8988T (cell line): ENCODE measurements at regions not wholly inside any gene's neighbourhood (a gene's known extent, or its start where the extent isn't known, plus 50 kb on each side); places are given as distances from the start of the nearest gene placed in this dataset.
"Not testable (repeated sequence)": the region's sequence is repeated elsewhere in the genome, so short reads cannot be mapped to it uniquely, and the experiment has no call there.

Experiments used
- DNase-seq: peaks from one replicate; pipeline ENCODE4 v3.0.0; 2011

- no peak for DNase-seq
These were observed 689.0 kb downstream of the TDRD15 start for GRCh38 chr2:21812766-21813165.

DNA sequence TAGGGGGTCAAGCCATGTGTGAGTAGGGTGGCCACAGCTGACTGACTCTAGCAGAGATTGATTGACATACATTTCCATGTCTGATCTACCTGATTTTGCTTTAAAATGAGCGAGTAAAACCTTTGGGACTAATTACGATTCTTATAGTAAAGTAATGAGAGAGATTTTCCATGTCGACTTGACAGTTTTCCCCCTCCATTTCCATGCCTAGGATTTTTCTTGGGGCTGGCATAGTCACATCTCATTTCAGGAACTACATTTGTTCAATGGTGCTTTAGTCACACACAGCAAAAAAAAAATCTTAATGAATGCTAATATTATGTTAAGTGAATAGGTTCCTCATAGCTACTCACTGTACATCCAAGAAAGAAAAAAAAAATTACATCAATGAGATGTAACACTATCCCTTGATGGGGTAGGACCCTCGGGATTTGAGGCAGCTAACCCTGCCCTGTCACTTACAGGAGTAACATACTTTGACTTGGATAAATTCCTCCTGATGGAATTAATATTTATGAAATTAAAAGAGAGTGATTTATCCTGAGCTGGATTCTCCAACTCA is 690.9 kb downstream of the TDRD15 start:
- DNase-seq, result no peak

DNA sequence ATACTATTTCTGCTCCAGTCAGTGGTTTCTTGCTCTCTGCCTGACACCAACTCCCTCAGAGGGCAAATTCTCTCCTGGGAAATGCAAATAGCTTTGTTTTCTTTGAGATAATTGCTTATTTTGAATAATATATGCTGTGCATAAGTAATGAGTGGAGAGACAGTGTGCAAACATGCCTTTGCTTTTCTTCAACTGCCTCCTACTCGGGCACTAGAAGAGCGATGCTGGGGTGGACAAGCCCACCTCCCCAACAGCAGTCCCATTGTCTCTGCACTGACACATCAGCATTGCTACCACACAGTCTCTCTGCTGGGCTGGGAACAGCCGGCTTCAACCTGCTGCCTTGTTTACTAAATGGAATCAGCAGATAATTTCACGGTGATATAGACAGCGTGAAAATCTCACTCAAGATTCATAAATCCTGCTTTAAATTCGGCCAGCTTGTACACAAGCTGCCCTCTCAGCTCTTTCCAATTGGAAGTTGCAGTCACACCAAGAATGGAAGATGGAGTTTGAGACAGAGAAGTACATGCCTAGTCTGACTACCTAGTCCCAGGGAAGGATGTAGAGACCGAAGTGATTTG is 694.5 kb downstream of the TDRD15 start:
- DNase-seq, result no peak

DNA sequence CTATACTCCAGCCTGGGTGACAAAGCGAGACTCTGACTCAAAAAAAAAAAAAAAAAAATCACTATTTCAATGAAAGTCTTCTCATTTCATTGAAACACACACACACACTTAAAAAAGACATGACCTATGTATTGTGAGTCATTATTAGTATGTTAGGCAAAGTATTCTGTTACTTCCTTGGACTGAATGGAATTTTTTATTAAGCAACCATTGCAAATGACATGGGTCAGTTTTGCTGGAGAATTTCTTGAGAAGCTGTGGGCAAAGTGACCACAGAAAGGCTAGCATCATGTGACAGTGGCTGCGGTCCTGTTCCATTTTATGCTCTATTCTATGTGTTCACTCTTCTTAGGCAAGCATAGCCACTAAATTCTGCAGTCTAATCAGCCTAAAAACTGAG is 695.7 kb downstream of the TDRD15 start:
- DNase-seq, result no peak

DNA sequence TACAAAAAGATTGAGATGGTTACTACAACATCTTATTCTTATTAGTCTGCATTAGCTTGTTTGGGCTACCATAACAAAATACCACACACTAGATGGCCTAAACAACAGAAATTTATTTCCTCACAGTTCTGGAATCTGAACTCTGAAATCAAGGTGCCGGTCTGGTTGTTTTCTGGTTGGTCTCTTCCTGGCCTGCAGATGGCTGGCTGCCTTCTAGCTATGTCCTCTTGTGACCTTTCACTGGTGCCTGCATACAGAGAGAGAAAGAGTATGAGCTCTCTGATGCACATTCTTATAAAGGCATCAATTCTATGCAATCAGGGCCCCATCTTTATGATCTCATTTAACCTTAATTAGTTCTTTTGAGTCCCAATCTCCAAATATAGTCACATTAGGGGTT is 696.5 kb downstream of the TDRD15 start:
- no peak for DNase-seq

GRCh38 chr2:21821672-21822227 is 698.0 kb downstream of the TDRD15 start:
- DNase-seq, result no peak

- no peak for DNase-seq
These were observed 698.7 kb downstream of the TDRD15 start for GRCh38 chr2:21822505-21822904.

DNA sequence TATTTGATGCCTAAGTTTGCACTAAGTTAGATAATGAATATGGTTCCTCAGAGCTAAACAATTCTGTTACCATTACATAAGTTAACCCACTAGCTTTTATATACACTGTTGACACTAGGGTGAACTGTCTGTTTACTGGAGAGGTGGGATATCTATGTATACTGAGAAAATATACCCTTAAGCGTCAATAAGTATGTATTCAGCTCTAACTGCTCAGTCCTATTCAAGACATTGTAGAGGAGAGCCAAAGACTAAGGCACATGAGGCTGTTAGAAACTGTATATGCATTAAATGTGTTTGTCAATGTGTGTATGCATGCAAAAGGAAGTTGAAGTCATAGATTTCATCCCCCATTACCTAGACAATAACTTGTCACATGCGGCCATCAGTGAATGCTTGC is 710.0 kb downstream of the TDRD15 start:
- DNase-seq, result no peak

DNA sequence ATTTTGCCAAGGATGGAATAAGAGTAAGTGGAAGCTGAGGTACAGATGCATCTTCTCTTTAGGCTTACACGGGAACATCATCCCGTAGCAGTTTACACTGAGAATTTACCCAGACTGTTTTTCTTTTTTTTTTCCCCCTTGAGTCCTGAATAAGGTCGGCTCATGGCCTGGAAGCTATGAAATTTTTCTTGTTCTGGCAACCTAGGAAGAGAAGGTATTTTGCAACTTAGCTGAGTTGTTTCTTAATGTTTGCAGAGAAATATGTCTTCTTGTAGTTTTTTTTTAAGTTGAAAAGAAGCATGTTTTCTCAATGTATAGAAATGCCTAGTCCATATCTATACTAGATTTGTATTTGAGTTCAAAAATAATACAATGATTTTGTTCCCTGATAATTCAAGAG is 712.5 kb downstream of the TDRD15 start:
- DNase-seq, result no peak

GRCh38 chr2:21836719-21837118 is 713.0 kb downstream of the TDRD15 start:
- no peak for DNase-seq

DNA sequence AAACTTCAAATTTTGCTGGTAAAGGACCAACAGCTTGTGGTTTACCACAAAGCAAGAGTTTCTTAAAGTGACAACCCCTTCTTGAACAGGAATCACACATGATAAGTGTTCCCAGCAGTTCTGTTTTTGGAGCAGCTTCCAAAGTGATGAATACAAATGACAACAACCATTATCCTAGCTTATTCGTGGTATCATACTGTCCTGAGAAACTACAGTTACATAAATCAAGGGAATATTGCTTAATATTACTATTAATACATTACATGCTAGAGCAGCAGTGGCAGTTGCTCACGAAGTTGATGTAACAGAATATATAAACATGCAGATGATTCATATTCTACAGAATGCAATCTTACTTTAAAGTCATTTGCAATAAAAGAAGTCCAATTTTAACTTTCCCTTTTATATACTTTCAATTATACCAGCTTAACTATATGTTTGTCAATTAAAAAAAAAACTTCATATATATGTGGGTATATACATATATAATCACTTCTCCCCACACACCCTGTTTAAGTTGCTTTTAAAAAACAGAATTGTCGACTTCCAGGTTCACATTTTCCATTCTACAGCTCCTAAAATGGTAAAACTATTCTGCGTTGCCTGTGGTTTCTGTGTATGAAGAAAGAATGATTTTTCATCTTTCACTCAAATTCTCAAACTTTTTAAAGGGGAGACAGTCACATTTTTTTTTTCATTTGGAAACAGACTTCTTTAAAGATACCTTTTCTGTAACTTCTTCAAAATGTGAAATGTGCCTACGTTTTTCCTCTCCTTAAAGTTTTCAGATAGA is 713.6 kb downstream of the TDRD15 start:
- no peak for DNase-seq

- DNase-seq, result no peak
These were observed 717.6 kb downstream of the TDRD15 start for GRCh38 chr2:21841341-21841740.

DNA sequence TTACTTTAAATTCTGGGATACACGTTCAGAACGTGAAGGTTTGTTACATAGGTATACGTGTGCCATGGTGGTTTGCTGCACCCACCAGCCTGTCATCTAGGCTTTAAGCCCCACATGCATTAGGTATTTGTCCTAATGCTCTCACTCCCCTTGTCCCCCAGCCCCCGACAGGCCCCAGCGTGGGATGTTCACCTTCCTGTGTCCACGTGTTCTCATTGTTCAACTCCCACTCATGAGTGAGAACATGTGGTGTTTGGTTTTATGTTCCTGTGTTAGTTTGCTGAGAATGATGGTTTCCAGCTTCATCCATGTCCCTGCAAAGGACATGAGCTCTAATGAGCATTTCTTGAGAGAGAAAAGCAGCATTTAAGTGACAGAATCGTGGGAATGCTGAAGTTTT is 726.6 kb downstream of the TDRD15 start:
- not testable (repeated sequence) for DNase-seq

GRCh38 chr2:21854938-21855337 is 731.2 kb downstream of the TDRD15 start:
- DNase-seq, result no peak

DNA sequence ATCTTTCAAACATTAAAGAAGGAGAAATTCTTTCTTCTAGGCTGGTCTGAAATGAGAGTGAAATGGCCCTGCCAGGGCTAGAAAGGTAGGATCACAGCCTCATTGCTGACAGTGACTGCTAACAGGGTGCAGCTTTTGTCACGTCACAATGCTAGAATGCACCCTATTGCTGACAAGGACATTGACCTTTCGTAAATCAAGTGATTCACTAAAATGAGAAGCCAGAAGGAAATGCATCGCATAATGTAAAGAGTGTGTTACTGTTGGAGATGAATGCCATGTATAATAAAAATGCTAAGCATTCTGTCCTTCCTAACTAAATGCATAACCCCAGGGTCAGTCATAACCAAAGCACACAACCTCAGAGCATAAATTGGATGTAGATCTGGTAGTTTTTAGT is 732.9 kb downstream of the TDRD15 start:
- no peak for DNase-seq

GRCh38 chr2:21860907-21861306 is 737.1 kb downstream of the TDRD15 start:
- no peak for DNase-seq

DNA sequence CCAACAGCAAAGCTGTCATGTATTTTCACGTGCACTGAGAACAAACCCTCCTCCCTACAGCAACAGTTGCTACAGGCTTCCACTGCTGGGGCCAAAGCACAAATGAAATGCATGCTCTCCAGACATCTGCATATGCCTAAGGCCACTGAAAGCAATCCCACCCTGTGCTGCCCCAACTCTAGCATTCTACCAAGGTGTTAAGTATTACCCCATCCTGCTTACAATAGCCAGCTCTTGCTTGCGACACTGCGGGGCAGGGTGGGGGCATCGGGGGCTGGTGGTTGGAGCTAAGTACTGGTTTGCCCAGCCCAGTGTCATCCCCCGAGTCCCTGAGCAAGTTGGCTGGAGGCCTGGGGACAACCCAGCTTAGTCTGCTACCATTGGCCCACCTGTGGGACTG is 742.5 kb downstream of the TDRD15 start:
- DNase-seq, result no peak

GRCh38 chr2:21887881-21888280 is 764.1 kb downstream of the TDRD15 start:
- no peak for DNase-seq

GRCh38 chr2:21890041-21890440 is 766.3 kb downstream of the TDRD15 start:
- no peak for DNase-seq

- no peak for DNase-seq
These were observed 766.9 kb downstream of the TDRD15 start for GRCh38 chr2:21890716-21891115.

DNA sequence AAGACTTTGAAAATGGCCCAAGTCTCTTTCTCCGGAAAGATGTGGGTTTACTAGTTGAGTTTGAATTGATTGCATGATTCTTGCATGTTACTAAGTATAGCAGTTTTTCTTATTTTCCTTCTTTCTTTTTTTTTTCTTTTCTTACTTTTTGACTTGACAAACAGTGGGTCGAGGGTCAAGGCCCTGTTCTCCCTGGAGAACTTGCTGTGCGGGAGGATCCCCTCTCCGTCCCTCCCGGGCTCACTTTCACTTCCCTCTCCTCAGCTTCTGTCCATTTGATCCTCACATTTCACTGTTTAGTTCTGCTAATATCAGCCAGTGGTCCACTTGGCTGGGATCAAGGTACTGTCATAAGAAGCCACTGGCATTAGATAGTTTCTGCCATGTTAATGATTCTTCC is 767.4 kb downstream of the TDRD15 start:
- DNase-seq, result no peak

- DNase-seq, result no peak
These were observed 768.4 kb downstream of the TDRD15 start for GRCh38 chr2:21892140-21892539.

DNA sequence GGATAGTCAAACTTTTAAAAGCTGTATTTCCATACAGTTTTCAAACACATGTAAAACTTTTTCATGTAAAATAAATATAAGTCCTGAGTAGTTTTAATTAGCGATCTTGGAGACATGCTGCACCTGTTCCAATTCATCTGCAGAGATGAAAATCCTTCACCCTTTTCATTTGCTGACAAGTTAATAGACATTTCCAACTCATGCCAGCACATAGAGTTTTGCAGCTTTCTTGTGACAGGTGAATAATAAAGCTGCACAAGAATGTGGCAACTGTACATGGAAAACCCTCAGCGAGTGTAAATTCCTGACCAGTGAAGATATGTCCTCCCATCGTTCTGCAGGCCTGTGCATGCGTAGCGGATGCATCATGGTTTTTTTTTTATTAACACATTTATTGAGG is 771.4 kb downstream of the TDRD15 start:
- no peak for DNase-seq

GRCh38 chr2:21908712-21909380 is 785.1 kb downstream of the TDRD15 start:
- DNase-seq, result not testable (repeated sequence)
